Bronchial epithelial cell (primary cell): ENCODE measurements at regions not wholly inside any gene's neighbourhood (a gene's known extent, or its start where the extent isn't known, plus 50 kb on each side); places are given as distances from the start of the nearest gene placed in this dataset.

Experiments used
- DNase-seq: peaks from one replicate; pipeline ENCODE4 v3.0.0-alpha.2; 2010; ENCODE audit warnings: low read depth
- FAIRE-seq: peaks from 2 replicates; lab custom pipeline; 2011; peaks lifted over from hg19 to GRCh38; lab: Jason Lieb, UNC
- H3K27me3 ChIP-seq: 2 replicates; pipeline ENCODE4 v1.5.1; 2011; ENCODE audit warnings: low read length; ENCODE audit not compliant: control insufficient read depth, insufficient read depth
- H3K36me3 ChIP-seq: 2 replicates; pipeline ENCODE4 v1.5.1; 2011; ENCODE audit warnings: low read length; ENCODE audit not compliant: control insufficient read depth, insufficient read depth
- H3K4me3 ChIP-seq: 2 replicates; pipeline ENCODE4 v1.5.1; 2011; ENCODE audit warnings: mild to moderate bottlenecking, low read depth, low read length, control low read depth
- TF ChIP-seq, protein P1 (sequence below): IDR thresholded peaks from 2 replicates; pipeline ENCODE4 v1.5.1; 2011; ENCODE audit warnings: mild to moderate bottlenecking, moderate library complexity, low read length, control low read depth, inconsistent platforms; ENCODE audit not compliant: insufficient read depth, severe bottlenecking

DNA sequence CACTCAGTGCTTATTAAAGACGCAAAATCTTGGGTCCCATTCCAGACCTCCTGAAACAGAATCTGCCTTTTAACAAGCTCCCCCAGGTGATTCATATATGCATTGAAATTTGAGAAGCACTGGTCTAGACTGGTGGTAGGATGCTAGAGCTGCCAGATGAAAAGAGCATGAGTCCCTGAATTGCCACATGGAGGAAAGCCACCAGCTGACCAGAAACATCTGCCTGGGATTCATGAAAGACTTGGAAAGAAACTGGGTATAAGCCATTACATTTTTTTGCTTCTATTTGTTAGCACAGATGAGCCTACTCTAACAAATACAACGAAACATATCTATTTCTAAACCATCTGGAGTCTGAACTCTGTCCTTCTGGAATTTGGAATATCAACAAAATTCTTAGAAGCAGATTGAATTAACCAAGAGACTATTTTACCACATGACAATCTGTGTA, 228.9 kb downstream of the RBM43 start:
- TF ChIP-seq, protein P1, sequence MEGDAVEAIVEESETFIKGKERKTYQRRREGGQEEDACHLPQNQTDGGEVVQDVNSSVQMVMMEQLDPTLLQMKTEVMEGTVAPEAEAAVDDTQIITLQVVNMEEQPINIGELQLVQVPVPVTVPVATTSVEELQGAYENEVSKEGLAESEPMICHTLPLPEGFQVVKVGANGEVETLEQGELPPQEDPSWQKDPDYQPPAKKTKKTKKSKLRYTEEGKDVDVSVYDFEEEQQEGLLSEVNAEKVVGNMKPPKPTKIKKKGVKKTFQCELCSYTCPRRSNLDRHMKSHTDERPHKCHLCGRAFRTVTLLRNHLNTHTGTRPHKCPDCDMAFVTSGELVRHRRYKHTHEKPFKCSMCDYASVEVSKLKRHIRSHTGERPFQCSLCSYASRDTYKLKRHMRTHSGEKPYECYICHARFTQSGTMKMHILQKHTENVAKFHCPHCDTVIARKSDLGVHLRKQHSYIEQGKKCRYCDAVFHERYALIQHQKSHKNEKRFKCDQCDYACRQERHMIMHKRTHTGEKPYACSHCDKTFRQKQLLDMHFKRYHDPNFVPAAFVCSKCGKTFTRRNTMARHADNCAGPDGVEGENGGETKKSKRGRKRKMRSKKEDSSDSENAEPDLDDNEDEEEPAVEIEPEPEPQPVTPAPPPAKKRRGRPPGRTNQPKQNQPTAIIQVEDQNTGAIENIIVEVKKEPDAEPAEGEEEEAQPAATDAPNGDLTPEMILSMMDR = no peak
- H3K36me3 ChIP-seq = no peaks in the 10 kb centered on the region
- peak; percentile 79 for DNase-seq
- no peak overlapping the region for H3K4me3 ChIP-seq
- FAIRE-seq = no peak
- no peaks in the 10 kb centered on the region for H3K27me3 ChIP-seq

DNA sequence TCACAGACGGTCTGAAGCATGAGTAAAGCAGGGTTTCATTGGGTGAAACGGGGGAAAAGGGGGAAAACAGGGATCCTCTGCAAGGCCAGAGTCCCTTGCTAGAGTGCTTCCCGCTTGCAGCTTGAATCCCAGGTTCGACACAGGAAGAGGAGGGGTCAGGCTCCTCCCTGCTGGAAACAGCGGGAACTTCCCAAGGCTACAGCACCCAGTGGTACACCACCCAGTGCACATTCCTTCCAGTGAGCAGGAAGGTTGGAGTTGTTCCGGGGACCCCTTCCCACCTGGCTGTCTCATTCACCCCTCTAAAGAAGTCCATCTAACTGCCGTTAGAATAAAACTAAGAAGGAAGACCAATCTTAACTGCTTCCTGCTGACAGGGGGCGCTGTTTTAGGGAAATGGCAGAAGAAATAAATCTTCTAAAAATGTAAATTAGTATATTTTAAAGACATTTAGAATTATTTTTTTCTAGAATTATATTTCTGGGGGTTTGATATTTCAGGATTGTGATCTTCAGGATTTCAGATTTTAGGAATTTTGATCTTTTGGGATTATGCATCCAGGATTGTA, 230.9 kb downstream of the RBM43 start:
- TF ChIP-seq, protein P1 = no peak
- no peak for FAIRE-seq
- H3K4me3 ChIP-seq = no peak overlapping the region
- no peaks in the 10 kb centered on the region for H3K27me3 ChIP-seq
- no peak for DNase-seq
- H3K36me3 ChIP-seq = no peaks in the 10 kb centered on the region

DNA sequence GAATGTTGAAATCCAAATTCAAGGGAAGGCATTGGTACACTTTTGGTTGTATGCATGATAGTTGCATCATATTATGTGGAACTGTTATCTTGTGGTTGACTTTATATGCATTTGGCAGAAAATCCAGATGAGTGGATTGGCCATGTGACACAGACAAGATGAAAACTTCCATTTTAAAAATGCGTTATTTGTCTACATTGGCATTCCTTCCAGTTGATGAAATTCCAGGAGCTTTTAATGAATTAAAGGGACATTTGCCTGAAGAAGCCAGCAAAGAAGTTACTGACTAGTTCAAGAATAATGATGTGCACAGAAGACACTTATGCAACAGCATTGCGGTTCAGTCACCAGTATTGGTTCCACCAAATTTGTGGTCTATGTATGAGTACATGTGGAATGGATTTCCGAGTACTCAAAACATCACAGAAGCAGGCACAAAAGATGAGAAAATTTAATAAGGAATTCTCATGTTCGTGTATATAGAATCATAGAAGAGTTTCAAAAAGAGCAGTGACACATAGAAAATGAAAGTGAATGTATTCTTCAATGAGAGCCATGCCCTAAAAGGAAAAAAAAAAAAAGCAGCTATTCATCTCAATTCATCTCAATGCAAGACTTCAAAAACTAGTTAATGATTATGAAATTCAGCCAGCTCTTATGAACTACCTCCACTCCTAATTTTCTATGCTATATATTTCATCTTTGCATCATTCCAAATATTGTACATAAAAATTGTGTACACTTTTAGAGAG, 232.1 kb downstream of the RBM43 start:
- no peak for DNase-seq
- FAIRE-seq = no peak
- no peak overlapping the region for H3K4me3 ChIP-seq
- TF ChIP-seq, protein P1 = no peak
- no peaks in the 10 kb centered on the region for H3K36me3 ChIP-seq
- H3K27me3 ChIP-seq = no peaks in the 10 kb centered on the region

DNA sequence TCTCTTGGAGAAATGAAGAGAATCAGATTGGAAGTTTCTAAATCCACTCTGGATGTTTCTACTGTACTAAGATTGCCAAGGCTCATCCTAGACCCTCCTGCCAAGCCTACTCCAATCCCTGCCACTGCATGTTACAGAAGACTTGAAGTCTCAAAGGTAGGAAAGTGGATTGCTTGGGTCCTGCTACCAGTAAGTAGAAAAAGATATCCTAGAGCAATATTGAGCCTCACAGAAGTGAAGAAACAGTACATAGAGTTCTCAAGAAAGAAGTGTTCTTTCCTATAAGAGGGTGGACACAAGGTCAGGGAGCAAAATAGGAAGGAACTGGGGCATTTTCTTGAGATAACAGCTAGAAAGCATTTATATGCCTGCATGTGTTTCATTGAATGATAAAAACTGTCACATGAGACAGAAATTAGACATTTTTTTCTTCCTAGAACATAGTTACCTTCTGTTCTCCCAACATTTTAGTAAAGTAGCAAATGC, 232.9 kb downstream of the RBM43 start:
- TF ChIP-seq, protein P1 = no peak
- FAIRE-seq = no peak

DNA sequence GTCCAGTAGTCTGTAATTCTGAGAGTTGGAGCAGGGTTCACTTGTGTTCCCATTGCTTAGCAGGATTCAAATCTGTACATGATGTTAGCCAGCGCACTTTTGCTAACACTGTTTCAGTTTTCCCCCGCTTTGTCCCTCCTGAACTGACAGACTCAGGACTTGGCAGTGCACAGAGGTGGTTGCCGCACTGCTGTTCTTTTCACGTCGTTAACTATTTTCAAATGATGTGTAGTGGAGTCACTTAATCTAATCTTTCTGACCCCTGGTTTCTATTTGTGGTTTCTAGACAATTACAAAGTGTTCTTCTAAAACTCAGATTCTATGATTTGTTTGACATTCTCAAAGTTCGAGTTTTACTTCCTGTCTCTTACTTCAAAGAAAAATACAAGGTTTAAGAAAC, 234.5 kb downstream of the RBM43 start:
- H3K27me3 ChIP-seq = no peaks in the 10 kb centered on the region
- FAIRE-seq (no peak), DNase-seq (no peak)
- no peaks in the 10 kb centered on the region for H3K36me3 ChIP-seq
- H3K4me3 ChIP-seq = no peak overlapping the region
- TF ChIP-seq, protein P1 = no peak

More for the DNA sequence above, 232.9 kb downstream of the RBM43 start:
- Histone ChIP-seq H3K4me3 (no peak overlapping the region), H3K36me3 (no peaks in the 10 kb centered on the region), H3K27me3 (no peaks in the 10 kb centered on the region)
- DNase-seq = no peak

DNA sequence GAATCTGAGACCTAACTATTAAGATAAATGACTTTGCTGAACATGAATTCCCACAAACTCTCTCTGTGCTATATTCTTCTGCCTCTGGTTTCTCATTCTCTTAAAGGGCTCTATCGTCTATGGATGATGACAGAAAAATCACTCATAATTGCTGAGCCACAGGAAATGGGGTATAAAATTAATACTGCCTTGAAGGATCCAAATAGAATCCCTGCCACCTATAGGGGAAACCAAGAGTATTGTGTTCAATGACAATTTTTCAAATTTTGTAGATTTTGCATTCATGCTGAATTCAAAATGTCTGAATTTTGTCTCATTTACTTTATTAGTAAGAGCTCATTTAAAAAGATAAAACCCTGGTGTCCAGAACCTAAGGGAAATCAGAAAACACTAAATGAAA, 235.8 kb downstream of the RBM43 start:
- DNase-seq (no peak), FAIRE-seq (no peak)
- H3K4me3 ChIP-seq = no peak overlapping the region
- TF ChIP-seq, protein P1 = no peak
- no peaks in the 10 kb centered on the region for H3K27me3 ChIP-seq
- H3K36me3 ChIP-seq = no peaks in the 10 kb centered on the region
